Activated naive CD8-positive, alpha-beta T cell treated with anti-CD3 and anti-CD28 coated beads for 36 hours (primary cell): ENCODE measurements at regions not wholly inside any gene's neighbourhood (a gene's known extent, or its start where the extent isn't known, plus 50 kb on each side); places are given as distances from the start of the nearest gene placed in this dataset.
"Not testable (repeated sequence)": the region's sequence is repeated elsewhere in the genome, so short reads cannot be mapped to it uniquely, and the experiment has no call there.

Experiments used
- DNase-seq: peaks from one replicate; pipeline ENCODE4 v3.0.0; 2021
- H3K27ac Mint-ChIP-seq: one replicate; pipeline ENCODE4 v1.8.0; 2022; ENCODE audit warnings: mild to moderate bottlenecking, moderate library complexity, mixed read lengths
- H3K27me3 Mint-ChIP-seq: one replicate; pipeline ENCODE4 v1.8.0; 2022; ENCODE audit warnings: mild to moderate bottlenecking, mixed read lengths
- H3K36me3 Mint-ChIP-seq: one replicate; pipeline ENCODE4 v1.8.0; 2021; ENCODE audit warnings: mild to moderate bottlenecking, mixed read lengths
- H3K4me1 Mint-ChIP-seq: one replicate; pipeline ENCODE4 v1.8.0; 2021; ENCODE audit warnings: mixed read lengths
- H3K4me3 Mint-ChIP-seq: one replicate; pipeline ENCODE4 v1.8.0; 2022; ENCODE audit warnings: mild to moderate bottlenecking, moderate library complexity, mixed read lengths
- H3K9me3 Mint-ChIP-seq: one replicate; pipeline ENCODE4 v1.8.0; 2022; ENCODE audit warnings: mixed read lengths

DNA sequence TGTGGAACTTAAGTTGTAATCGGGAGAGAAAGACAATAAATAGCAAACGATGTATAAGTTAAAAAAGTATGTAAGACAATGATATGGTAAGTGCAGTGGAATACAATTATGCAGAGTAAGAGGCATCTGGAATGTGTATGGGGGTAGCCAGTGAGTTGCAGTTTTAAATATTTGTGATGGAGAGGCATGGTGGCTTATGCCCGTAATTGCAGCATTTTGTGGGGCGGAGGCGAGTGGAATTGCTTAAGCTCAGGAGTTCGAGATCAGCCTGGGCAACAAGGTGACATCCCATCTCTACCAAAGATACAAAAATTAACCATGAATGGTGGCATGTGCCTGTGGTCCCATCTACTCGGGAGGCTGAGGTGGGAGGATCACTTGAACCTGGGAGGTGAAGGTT is 52.5 kb upstream of the WDFY3 start:
- peaks cover 3% of the 10 kb centered on the region for H3K9me3 Mint-ChIP-seq
- H3K4me1 Mint-ChIP-seq = no peaks in the 10 kb centered on the region
- H3K27ac Mint-ChIP-seq = no peak overlapping the region
- no peak overlapping the region for H3K4me3 Mint-ChIP-seq
- peaks cover 8% of the 10 kb centered on the region for H3K27me3 Mint-ChIP-seq
- no peaks in the 10 kb centered on the region for H3K36me3 Mint-ChIP-seq
- no peak for DNase-seq

DNA sequence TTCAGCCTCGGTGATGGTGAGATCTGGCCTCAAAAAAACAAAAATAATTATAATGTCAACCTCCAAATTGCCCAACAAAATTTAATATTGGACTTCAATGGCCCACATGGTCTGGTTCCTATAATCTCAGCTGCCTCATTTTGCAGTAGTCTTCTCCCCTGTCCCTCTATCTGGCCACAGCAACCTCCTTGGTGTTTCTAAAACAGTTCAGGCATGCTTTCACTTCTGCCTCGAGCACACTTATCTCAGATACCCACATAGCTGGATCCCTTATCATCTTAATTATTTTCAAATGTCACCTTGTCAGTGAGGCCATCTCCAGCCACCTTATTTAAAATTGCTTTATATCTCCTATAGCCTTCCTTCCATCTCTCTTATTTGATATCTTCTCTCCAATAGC is 52.9 kb upstream of the WDFY3 start:
- DNase-seq = no peak
- no peaks in the 10 kb centered on the region for H3K4me1 Mint-ChIP-seq
- no peaks in the 10 kb centered on the region for H3K36me3 Mint-ChIP-seq
- H3K4me3 Mint-ChIP-seq = no peak overlapping the region
- H3K27me3 Mint-ChIP-seq = peaks cover 8% of the 10 kb centered on the region
- H3K9me3 Mint-ChIP-seq = peaks cover 3% of the 10 kb centered on the region
- no peak overlapping the region for H3K27ac Mint-ChIP-seq

DNA sequence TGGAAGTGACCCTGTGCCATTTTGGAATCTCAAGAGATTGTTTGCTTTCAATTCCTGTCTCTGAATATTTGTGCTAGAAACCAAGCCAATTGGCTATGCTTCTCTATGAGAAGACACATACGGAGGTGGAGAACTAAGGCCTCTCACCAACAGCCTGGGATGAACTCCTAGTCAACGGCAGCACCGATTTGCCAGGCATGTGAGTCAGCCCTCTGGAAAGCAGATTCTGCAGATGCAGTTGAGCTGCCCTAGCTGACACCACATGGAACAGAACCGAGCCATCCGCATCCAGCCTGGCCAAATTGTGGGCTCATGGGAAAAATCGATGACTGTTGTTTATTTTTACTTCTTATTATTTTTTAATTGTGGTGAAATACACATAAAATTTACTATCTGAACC is 58.2 kb upstream of the WDFY3 start:
- H3K9me3 Mint-ChIP-seq = no peaks in the 10 kb centered on the region
- H3K27ac Mint-ChIP-seq = no peak overlapping the region
- H3K4me3 Mint-ChIP-seq = no peak overlapping the region
- DNase-seq = no peak
- H3K27me3 Mint-ChIP-seq = peaks cover 8% of the 10 kb centered on the region
- no peaks in the 10 kb centered on the region for H3K36me3 Mint-ChIP-seq
- H3K4me1 Mint-ChIP-seq = no peaks in the 10 kb centered on the region

DNA sequence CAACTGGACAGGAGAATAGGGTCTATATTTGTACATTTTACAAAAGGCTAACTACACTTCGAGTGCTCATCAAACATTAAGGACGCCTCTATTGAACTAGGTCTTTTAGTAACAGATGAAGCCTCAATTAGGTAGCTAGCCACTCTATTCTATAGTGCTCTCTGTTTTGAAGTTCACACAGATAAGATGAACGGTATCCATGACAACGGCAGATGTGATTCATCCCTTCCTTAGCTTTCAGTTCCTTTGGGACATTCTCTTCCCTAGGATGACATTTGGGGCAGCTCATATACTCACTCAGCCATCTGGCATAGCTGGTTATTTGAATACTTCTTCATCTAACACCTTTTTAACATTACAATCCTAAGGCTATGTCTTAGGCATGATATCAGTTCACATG is 62.4 kb upstream of the WDFY3 start:
- no peak for DNase-seq
- Mint-ChIP-seq H3K36me3 (no peaks in the 10 kb centered on the region), H3K9me3 (peaks cover 6% of the 10 kb centered on the region), H3K27ac (no peak overlapping the region), H3K4me3 (no peak overlapping the region), H3K27me3 (no peaks in the 10 kb centered on the region), H3K4me1 (no peaks in the 10 kb centered on the region)

DNA sequence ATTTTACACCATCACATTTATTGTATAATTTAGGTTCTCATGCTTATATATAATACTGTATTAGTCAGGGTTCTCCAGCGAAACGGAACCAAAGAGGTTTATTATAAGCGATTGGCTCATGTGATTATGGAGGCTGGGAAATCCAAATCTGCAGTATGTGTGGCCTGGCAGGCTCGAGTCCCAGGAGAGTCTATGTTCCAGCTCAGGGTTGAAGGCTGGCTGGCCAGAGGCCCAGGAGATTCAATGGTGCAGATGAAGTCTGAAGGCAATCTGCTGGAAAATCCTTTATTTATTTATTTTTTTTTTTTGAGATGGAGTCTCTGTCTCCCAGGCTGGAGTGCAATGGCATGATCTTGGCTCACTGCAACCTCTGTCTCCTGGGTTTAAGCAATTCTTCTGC is 63.0 kb upstream of the WDFY3 start:
- no peak overlapping the region for H3K4me3 Mint-ChIP-seq
- DNase-seq = no peak
- no peaks in the 10 kb centered on the region for H3K27me3 Mint-ChIP-seq
- H3K4me1 Mint-ChIP-seq = no peaks in the 10 kb centered on the region
- H3K36me3 Mint-ChIP-seq = no peaks in the 10 kb centered on the region
- peaks cover 11% of the 10 kb centered on the region for H3K9me3 Mint-ChIP-seq
- H3K27ac Mint-ChIP-seq = no peak overlapping the region

DNA sequence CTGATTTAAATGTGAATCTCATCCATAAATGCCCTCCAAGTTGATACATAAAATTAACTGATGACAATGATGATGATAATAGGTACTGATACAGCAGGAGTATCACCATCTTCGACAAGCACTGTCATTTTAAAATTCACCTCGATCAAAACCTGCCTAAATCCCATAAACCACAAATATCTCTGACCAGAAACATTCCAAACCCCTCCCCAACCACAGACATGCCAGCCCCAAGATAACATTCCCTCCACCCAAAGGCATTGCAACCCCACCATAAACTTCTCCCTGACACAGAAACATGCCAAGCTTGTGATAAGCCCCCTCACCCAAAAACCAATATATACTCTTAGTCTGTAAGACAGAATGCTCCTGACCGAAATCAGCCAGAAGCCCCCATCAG is 63.7 kb upstream of the WDFY3 start:
- no peak for DNase-seq
- H3K36me3 Mint-ChIP-seq = no peaks in the 10 kb centered on the region
- no peak overlapping the region for H3K27ac Mint-ChIP-seq
- H3K4me1 Mint-ChIP-seq = no peaks in the 10 kb centered on the region
- no peak overlapping the region for H3K4me3 Mint-ChIP-seq
- peaks cover 11% of the 10 kb centered on the region for H3K9me3 Mint-ChIP-seq
- H3K27me3 Mint-ChIP-seq = no peaks in the 10 kb centered on the region

DNA sequence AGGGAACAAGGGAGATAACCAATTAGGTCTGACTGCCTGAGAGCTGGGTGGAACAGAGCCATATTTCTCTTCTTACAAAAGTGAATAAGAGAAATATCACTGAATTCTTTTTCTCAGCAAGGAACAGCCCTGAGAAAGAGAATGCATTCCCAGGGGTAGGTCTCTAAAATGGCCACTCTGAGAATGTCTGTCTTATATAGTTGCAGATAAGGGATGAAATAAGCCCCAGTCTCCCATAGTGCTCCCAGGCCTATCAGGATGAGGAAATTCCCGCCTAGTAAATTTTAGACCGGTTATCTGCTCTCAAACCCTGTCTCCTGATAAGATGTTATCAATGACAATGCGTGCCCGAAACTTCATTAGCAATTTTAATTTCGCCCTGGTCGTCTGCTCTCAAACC is 67.3 kb upstream of the WDFY3 start:
- not testable (repeated sequence) for H3K4me3 Mint-ChIP-seq, H3K27ac Mint-ChIP-seq, H3K36me3 Mint-ChIP-seq, H3K27me3 Mint-ChIP-seq, H3K4me1 Mint-ChIP-seq, DNase-seq
- peaks cover 11% of the 10 kb centered on the region for H3K9me3 Mint-ChIP-seq

DNA sequence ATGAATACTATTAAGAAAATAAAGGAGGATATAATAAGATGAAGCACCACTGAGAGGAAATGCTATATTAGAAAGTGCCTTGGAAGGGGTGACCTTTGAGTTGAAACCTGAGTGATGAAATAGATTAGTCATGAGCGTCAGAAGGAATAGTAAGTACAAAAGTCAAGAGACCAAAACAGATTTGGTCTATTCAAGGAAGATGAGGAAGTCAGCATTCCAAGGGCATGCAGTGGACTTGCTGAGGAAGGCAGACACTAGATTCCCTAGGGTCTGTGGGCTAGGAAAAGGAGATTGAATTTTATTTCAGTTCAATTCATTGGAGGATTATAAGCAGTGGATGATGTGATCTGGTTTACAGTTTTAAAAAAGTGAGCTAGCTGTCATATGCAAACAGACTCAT is 73.0 kb upstream of the WDFY3 start:
- H3K27me3 Mint-ChIP-seq = no peaks in the 10 kb centered on the region

DNA sequence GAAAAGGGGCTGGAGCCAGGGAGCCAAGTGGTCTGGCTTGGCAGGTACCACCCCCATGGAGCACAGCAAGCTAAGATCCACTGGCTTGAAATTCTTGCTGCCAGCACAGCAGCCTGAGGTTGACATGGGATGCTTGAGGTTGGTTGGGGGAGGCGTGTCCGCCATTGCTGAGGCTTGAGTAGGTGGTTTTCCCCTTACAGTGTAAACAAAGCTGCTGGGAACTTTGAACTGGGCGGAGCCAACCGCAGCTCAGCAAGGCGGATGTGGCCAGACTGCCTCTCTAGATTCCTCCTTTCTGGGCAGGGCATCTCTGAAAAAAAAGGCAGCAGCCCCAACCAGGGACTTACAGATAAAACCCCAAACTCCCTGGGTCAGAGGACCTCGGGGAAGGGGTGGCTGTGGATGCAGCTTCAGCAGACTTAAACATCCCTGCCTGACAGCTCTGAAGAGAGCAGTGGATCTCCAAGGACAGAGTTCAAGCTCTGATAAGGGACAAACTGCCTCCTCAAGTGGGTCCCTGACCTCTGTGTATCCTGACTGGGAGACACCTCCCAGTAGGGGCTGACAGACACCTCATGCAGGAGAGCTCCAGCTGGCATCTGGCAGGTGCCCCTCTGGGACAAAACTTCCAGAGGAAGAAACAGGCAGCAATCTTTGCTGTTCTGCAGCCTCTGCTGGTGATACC is 77.5 kb upstream of the WDFY3 start:
- not testable (repeated sequence) for DNase-seq, H3K4me3 Mint-ChIP-seq, H3K4me1 Mint-ChIP-seq, H3K36me3 Mint-ChIP-seq, H3K9me3 Mint-ChIP-seq, H3K27me3 Mint-ChIP-seq, H3K27ac Mint-ChIP-seq

More for the DNA sequence above, 73.0 kb upstream of the WDFY3 start:
- H3K4me3 Mint-ChIP-seq = no peak overlapping the region
- H3K36me3 Mint-ChIP-seq = no peaks in the 10 kb centered on the region
- H3K27ac Mint-ChIP-seq = no peak overlapping the region
- DNase-seq = no peak
- peaks cover 3% of the 10 kb centered on the region for H3K9me3 Mint-ChIP-seq
- H3K4me1 Mint-ChIP-seq = no peaks in the 10 kb centered on the region

DNA sequence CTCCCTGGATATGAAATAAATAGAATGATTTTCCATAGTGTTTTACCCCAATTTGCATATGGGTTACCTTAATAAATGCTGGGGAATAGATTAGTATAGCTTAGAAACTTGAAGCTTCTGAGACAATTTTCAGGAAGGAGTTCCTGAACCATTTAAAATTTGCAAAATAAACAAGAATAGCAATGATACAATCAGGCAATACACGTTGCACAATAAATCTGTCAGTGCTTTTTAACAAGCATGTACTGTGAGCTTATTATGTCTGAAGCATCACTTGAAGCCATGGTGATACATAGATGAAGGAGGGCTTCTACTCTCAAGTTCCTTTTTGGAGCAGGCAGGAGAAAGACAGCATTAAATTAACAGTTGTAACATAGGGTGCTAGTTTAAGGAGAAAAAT is 84.2 kb upstream of the WDFY3 start:
- no peak overlapping the region for H3K27ac Mint-ChIP-seq
- H3K27me3 Mint-ChIP-seq = no peaks in the 10 kb centered on the region
- H3K36me3 Mint-ChIP-seq = no peaks in the 10 kb centered on the region
- no peak for DNase-seq
- peaks cover 3% of the 10 kb centered on the region for H3K9me3 Mint-ChIP-seq
- H3K4me1 Mint-ChIP-seq = no peaks in the 10 kb centered on the region
- H3K4me3 Mint-ChIP-seq = no peak overlapping the region

DNA sequence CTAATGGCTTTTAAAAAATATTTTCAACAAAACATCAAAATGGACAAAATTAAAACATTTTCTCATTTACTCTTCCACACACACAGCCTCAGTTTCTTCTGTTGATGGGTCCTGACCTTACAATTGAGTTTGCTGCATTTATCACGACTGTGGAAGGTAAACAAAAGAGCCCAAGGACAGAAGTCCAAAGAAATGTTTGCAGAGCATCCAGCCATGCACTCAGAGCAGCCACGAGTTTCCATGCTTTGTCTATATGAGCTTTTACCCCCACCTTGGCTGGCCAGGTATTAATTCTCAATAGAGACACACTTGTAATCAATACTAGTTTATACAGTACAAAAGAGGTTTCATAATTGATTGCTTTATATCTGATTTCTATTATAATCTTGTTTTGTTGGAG is 85.0 kb upstream of the WDFY3 start:
- H3K36me3 Mint-ChIP-seq = no peaks in the 10 kb centered on the region
- H3K27me3 Mint-ChIP-seq = no peaks in the 10 kb centered on the region
- no peaks in the 10 kb centered on the region for H3K4me1 Mint-ChIP-seq
- no peak overlapping the region for H3K4me3 Mint-ChIP-seq
- H3K9me3 Mint-ChIP-seq = peaks cover 3% of the 10 kb centered on the region
- no peak overlapping the region for H3K27ac Mint-ChIP-seq
- DNase-seq = no peak

DNA sequence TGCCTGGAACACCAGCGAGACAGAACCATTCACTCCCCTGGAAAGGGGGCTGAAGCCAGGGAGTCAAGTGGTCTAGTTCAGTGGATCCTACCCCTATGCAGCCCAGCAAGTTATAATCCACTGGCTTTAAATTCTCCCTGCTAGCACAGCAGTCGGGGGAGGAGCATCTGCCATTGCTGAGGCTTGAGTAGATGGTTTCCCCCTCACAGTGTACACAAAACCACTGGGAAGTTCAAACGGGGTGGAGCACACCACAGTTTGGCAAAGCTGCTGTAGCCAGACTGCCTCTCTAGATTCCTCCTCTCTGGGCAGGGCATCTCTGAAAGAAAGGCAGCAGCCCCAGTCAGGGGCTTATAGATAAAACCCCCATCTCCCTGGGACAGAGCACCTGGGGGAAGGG is 88.4 kb upstream of the WDFY3 start:
- H3K4me1 Mint-ChIP-seq, H3K27ac Mint-ChIP-seq, DNase-seq, H3K4me3 Mint-ChIP-seq, H3K9me3 Mint-ChIP-seq, H3K27me3 Mint-ChIP-seq, H3K36me3 Mint-ChIP-seq: not testable (repeated sequence)

DNA sequence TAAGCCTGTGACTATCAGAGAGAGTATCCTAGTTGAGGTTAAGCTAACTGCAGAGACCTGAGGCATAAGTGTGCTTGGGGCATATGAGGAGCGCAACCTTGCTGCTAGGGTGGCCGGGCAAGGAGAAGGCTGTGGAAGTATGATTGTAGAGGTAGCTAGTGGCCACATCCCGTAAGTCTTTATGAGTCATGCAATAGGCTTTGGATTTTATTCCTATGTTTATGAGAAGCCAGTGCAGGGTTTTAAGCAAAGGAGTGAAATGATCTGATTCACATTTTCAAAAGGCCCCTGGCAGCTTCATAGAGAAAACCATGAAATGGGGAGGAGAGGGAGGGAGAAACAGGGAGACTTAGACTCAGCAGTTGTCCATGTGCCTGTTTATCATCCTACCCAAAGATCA is 92.1 kb upstream of the WDFY3 start:
- Mint-ChIP-seq H3K9me3 (no peaks in the 10 kb centered on the region), H3K4me3 (no peak overlapping the region), H3K4me1 (no peaks in the 10 kb centered on the region), H3K27me3 (peaks cover 3% of the 10 kb centered on the region), H3K27ac (no peak overlapping the region), H3K36me3 (no peaks in the 10 kb centered on the region)
- no peak for DNase-seq

DNA sequence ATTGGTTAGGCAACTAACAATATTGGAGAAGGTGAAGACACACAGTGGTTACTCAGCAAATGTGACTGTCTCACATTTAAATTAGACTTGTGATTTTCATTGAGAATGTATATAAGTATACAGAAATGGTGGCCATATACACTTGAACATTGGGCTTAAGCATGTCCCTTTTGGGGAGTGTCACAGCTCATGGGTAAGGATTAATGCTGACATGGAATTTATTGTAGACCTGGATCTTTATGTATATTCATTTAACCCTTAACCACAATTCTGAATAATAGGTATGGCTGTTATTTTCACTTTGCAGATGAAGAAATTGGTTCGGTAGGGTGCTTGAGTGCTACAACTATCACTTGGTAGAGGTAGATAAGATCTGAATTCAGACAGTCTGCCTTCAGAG is 95.5 kb upstream of the WDFY3 start:
- Mint-ChIP-seq H3K4me3 (no peak overlapping the region), H3K36me3 (no peaks in the 10 kb centered on the region), H3K27ac (no peak overlapping the region), H3K27me3 (peaks cover 7% of the 10 kb centered on the region), H3K9me3 (no peaks in the 10 kb centered on the region), H3K4me1 (no peaks in the 10 kb centered on the region)
- no peak for DNase-seq

DNA sequence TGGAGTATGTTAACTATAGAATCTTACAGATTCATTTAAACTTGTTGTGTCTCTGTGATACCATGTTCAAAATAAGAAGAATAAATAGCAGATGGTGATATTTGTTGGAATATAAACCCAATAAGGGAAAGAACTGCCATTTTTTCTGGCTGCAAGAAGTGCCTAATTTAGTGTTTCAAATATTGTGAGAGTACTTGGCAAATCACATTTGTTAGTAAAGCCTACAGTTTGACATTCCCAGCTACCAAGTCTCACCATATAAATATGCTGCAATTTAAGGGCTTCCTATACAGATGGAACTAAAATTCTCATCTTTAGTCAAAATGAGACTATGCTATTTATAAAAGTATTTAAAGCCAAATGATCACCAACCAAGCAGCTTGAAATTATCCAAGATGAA is 96.0 kb upstream of the WDFY3 start:
- no peak overlapping the region for H3K27ac Mint-ChIP-seq
- DNase-seq = no peak
- no peaks in the 10 kb centered on the region for H3K36me3 Mint-ChIP-seq
- H3K4me1 Mint-ChIP-seq = no peaks in the 10 kb centered on the region
- H3K9me3 Mint-ChIP-seq = no peaks in the 10 kb centered on the region
- peaks cover 7% of the 10 kb centered on the region for H3K27me3 Mint-ChIP-seq
- H3K4me3 Mint-ChIP-seq = no peak overlapping the region

DNA sequence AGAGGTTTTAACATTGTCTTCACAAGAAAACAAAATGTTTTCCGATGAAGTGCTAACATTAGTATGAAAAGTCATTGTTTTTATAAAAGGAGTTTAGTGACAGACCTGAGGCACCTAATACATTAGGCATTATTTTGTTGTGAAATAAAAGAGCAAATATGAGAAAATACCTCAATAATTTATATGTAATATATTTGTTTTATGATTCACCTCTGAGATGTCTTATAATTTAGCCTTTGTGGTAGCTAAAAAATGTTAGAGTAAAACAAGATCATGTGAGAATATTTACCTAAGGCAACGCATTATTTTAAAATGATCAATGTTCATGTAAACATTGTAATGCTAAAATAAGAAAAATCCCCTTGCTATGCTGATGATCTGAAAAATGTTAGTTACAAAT is 100.9 kb upstream of the WDFY3 start:
- Mint-ChIP-seq H3K27me3 (peaks cover 13% of the 10 kb centered on the region), H3K27ac (no peak overlapping the region), H3K36me3 (no peaks in the 10 kb centered on the region), H3K9me3 (no peaks in the 10 kb centered on the region), H3K4me3 (no peak overlapping the region), H3K4me1 (no peaks in the 10 kb centered on the region)
- no peak for DNase-seq

DNA sequence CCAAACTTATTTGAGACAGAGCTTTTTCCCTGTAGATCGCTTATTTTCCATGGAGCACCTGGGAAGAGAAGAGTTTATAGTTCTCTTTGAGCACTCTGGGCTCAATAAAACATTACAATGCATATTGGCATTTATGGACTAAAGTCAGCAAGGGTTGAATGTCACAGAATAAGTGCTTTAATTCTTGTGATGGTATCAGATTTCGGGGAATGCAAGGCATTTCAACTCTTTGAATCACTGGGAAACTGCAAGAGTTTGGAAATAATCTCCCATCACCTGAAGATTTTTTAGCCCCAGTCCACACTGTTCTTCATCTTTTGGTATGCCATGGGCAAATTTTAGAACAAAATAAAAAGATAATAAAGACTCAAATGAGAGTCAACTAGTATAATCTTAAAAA is 111.5 kb upstream of the WDFY3 start:
- H3K9me3 Mint-ChIP-seq = peaks cover 1% of the 10 kb centered on the region
- H3K36me3 Mint-ChIP-seq = no peaks in the 10 kb centered on the region
- no peak overlapping the region for H3K4me3 Mint-ChIP-seq

More for the DNA sequence above, 111.5 kb upstream of the WDFY3 start:
- Mint-ChIP-seq H3K4me1 (no peaks in the 10 kb centered on the region), H3K27ac (no peak overlapping the region), H3K27me3 (no peaks in the 10 kb centered on the region)
- no peak for DNase-seq
